Nephron progenitor cell (in vitro differentiated cells): ENCODE measurements at regions not wholly inside any gene's neighbourhood (a gene's known extent, or its start where the extent isn't known, plus 50 kb on each side); places are given as distances from the start of the nearest gene placed in this dataset.

ENCODE experiments used
- DNase-seq: peaks from one replicate; pipeline ENCODE4 v3.0.0; 2021
- H3K27ac Mint-ChIP-seq: 2 replicates; pipeline ENCODE4 v1.8.0; 2021; ENCODE audit warnings: mild to moderate bottlenecking, moderate library complexity, mixed read lengths
- H3K27me3 Mint-ChIP-seq: 2 replicates; pipeline ENCODE4 v1.8.0; 2021; ENCODE audit warnings: mild to moderate bottlenecking, low read depth, mixed read lengths; ENCODE audit not compliant: poor library complexity
- H3K36me3 Mint-ChIP-seq: 2 replicates; pipeline ENCODE4 v1.8.0; 2021; ENCODE audit warnings: low read depth, mixed read lengths
- H3K4me1 Mint-ChIP-seq: 2 replicates; pipeline ENCODE4 v1.8.0; 2021; ENCODE audit warnings: mixed read lengths
- H3K4me3 Mint-ChIP-seq: 2 replicates; pipeline ENCODE4 v1.8.0; 2021; ENCODE audit warnings: mild to moderate bottlenecking, moderate library complexity, mixed read lengths
- H3K9me3 Mint-ChIP-seq: 2 replicates; pipeline ENCODE4 v1.8.0; 2021; ENCODE audit warnings: mild to moderate bottlenecking, moderate library complexity, mixed read lengths
- TF ChIP-seq, protein P1 (sequence below): fragments of 200-600 bp; sonication (generic); IDR thresholded peaks from 2 replicates; pipeline ENCODE4 v1.5.0; 2021; ENCODE audit warnings: antibody characterized with exemption

DNA sequence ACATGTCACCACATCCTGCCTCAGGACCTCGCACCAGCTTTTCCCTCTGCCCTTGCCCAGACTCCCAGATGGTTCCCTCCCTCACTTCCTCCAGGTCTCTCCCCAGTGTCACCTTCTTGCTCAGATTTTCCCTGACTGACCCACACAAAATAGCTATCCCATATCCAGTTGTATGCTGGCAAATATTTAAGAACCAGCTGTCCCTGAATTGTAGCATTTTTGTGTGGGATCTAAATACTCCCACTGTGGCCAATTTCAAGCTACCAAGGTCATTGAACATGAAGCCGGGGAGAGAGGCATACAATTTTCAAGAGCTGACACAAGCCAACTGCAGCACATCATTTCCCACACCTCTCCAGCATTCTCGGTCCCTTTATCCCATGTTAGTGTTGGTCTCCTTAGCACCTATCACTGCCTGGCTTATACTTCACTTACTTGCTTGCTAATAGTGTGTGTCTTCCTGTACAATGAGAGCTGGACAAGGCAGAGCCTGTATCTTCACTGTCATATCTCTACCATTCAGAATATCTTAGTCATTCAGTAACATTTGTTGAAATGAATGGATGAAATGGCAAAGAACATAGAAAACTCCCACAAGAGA is 101.3 kb upstream of the CTNNB1 start:
- H3K27ac Mint-ChIP-seq: no peak overlapping the region
- H3K4me3 Mint-ChIP-seq: no peak overlapping the region
- H3K27me3 Mint-ChIP-seq: no peaks in the 10 kb centered on the region

DNA sequence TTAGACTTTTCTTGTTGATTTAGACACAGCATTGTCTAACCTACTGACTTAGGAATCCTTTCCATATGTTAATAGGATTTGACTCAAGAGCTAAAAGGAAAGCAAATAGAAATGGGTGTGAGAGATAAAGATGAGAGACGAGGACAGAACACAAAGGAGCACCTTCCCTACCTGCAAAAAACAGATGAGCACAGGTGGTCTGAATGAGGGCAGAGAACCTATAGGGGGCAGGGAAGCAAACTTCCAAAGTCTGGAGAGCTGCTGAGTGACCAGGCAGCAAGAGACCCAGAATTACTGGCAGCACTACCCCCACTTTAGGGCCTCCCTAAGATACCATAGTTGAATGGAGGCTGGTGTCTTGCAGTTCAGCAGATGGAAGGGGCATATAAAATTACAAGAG is 98.1 kb upstream of the CTNNB1 start:
- Mint-ChIP-seq H3K9me3 (no peaks in the 10 kb centered on the region), H3K27me3 (no peaks in the 10 kb centered on the region), H3K27ac (no peak overlapping the region), H3K4me3 (no peak overlapping the region), H3K4me1 (peaks cover 2% of the 10 kb centered on the region), H3K36me3 (no peaks in the 10 kb centered on the region)
- TF ChIP-seq, protein P1, sequence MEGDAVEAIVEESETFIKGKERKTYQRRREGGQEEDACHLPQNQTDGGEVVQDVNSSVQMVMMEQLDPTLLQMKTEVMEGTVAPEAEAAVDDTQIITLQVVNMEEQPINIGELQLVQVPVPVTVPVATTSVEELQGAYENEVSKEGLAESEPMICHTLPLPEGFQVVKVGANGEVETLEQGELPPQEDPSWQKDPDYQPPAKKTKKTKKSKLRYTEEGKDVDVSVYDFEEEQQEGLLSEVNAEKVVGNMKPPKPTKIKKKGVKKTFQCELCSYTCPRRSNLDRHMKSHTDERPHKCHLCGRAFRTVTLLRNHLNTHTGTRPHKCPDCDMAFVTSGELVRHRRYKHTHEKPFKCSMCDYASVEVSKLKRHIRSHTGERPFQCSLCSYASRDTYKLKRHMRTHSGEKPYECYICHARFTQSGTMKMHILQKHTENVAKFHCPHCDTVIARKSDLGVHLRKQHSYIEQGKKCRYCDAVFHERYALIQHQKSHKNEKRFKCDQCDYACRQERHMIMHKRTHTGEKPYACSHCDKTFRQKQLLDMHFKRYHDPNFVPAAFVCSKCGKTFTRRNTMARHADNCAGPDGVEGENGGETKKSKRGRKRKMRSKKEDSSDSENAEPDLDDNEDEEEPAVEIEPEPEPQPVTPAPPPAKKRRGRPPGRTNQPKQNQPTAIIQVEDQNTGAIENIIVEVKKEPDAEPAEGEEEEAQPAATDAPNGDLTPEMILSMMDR: no peak
- no peak for DNase-seq

More for the DNA sequence above, 101.3 kb upstream of the CTNNB1 start:
- Mint-ChIP-seq H3K9me3 (no peaks in the 10 kb centered on the region), H3K4me1 (peaks cover 6% of the 10 kb centered on the region), H3K36me3 (no peaks in the 10 kb centered on the region)
- TF ChIP-seq, protein P1: no peak
- DNase-seq: no peak

DNA sequence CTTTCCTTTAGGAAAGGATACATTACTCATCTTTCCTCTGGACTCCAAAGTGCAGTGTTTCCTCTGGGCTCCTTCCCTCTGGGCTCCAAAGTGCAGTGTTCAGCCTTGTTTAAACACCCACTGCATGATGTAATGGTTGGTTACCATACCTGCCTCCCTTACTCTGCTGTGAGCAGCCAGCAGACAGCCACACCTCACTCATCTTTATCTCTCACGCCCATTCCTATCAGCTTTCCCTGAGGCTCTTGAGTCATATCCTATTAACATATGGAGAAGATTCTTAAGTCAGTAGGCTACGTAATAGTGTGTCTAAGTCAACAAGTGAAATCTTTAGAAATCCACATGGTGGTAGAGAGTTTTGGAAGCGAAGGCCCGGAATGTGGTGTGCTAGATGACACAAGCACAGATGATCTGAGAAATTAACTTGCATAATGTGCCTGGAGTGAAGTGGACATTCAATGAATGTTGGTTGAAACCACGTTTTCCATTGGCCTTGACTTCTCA is 97.2 kb upstream of the CTNNB1 start:
- no peaks in the 10 kb centered on the region for H3K36me3 Mint-ChIP-seq
- TF ChIP-seq, protein P1: no peak
- no peak overlapping the region for H3K4me3 Mint-ChIP-seq
- no peaks in the 10 kb centered on the region for H3K4me1 Mint-ChIP-seq
- H3K27me3 Mint-ChIP-seq: no peaks in the 10 kb centered on the region
- no peaks in the 10 kb centered on the region for H3K9me3 Mint-ChIP-seq
- no peak for DNase-seq
- H3K27ac Mint-ChIP-seq: no peak overlapping the region

DNA sequence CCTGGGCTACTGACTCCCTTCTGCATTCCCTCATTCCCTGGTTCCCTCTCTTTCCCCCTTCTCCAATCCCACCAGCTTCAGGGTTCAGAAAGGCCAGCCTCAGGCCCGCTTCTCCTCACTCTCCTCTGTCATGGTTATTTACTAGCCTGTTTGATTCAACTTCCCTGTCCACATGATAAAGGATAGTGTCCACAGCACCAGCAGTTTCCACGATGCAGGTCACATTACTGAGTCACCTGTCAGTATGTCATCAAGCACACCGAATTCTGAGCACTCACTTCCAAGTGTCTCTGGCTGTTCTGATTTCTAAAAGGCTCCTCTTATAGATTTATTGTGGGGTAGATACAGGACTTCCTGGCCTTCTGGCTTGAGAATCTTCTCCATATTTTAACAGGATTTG is 96.6 kb upstream of the CTNNB1 start:
- Mint-ChIP-seq H3K4me3 (no peak overlapping the region), H3K36me3 (no peaks in the 10 kb centered on the region), H3K9me3 (no peaks in the 10 kb centered on the region), H3K4me1 (no peaks in the 10 kb centered on the region), H3K27ac (no peak overlapping the region), H3K27me3 (no peaks in the 10 kb centered on the region)
- TF ChIP-seq, protein P1: no peak
- no peak for DNase-seq

DNA sequence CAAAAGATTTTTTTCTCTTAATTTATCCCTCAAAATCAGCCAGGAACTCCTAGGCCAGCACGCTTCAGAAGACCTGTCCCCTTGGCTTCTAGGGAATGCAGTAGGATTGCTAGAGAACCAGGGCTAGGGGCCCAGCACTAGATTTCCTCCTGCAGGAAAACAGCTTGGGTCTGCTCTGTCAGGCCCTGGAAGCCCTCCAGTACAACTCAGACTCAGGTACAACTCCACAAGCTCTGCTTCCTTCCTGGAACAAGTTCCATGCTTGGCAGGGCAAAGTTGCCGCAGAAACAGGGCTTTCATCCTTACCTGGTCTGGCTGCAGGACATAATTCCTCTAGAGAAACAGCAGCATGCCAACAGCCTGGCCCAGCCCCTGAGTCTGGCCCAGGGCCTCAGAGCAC is 96.1 kb upstream of the CTNNB1 start:
- H3K27ac Mint-ChIP-seq: no peak overlapping the region
- no peaks in the 10 kb centered on the region for H3K36me3 Mint-ChIP-seq
- H3K9me3 Mint-ChIP-seq: no peaks in the 10 kb centered on the region

More for the DNA sequence above, 96.1 kb upstream of the CTNNB1 start:
- Mint-ChIP-seq H3K27me3 (no peaks in the 10 kb centered on the region), H3K4me1 (no peaks in the 10 kb centered on the region), H3K4me3 (no peak overlapping the region)
- DNase-seq: no peak
- TF ChIP-seq, protein P1: no peak
